ENCODE measurements at regions not wholly inside any gene's neighbourhood (a gene's known extent, or its start where the extent isn't known, plus 50 kb on each side); places are given as distances from the start of the nearest gene placed in this dataset.

DNA sequence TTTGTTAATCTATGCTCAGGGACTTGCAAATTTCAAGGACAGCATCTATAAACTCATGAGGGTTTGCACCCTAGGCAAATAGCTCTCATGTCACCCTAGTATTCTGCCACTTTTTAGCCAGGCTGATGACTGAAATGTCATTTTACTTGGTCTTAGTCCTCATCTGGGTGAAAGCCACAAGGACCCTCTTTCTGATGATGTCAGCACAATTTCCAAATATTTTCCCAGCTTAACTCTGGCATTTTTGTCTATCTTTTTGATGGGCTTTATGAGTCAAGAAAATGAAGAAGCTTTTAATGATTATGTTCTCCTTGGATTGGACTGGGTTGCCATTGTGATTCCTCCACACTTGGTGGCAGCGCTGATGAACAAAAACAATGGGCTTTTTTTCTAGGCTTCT is 420.1 kb upstream of the BTBD3 start:
- no peak for TF ChIP-seq RAD21 (IDR thresholded peaks at IDR 0.05; ENCODE audit: low read length)
- TF ChIP-seq, protein P1, sequence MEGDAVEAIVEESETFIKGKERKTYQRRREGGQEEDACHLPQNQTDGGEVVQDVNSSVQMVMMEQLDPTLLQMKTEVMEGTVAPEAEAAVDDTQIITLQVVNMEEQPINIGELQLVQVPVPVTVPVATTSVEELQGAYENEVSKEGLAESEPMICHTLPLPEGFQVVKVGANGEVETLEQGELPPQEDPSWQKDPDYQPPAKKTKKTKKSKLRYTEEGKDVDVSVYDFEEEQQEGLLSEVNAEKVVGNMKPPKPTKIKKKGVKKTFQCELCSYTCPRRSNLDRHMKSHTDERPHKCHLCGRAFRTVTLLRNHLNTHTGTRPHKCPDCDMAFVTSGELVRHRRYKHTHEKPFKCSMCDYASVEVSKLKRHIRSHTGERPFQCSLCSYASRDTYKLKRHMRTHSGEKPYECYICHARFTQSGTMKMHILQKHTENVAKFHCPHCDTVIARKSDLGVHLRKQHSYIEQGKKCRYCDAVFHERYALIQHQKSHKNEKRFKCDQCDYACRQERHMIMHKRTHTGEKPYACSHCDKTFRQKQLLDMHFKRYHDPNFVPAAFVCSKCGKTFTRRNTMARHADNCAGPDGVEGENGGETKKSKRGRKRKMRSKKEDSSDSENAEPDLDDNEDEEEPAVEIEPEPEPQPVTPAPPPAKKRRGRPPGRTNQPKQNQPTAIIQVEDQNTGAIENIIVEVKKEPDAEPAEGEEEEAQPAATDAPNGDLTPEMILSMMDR (conservative IDR thresholded peaks at IDR 0.05; ENCODE audit: low read depth, low read length) = no peak
